ENCODE measurements at regions not wholly inside any gene's neighbourhood (a gene's known extent, or its start where the extent isn't known, plus 50 kb on each side); places are given as distances from the start of the nearest gene placed in this dataset.

DNA sequence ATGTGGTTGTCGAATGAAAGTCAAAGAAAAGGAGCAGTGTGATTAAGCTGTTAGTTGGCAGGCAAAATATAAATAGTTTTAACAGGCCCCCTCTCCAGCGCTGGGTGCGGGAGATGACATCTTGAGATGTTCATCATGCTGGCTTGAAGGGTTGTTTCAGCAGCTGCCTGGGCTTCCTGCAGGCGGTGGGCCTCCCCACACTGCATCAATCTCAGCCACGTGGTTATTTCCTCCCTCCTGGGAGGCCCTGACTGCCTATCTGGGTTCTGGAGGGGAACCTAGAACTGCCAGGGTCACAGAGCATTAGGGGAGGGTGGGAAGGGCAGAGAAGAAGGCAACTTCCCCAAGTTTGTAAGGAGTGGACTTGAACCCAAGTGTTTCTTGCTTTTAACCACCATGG, 173.3 kb upstream of the SYT13 start:
- H3K36me3 ChIP-seq (replicated peaks; ENCODE audit: control insufficient read depth, insufficient read depth, low read length): no peaks in the 10 kb centered on the region
- no peak for DNase-seq
- no peaks in the 10 kb centered on the region for H3K27me3 ChIP-seq (ENCODE audit: control insufficient read depth, insufficient read depth, low read length)

DNA sequence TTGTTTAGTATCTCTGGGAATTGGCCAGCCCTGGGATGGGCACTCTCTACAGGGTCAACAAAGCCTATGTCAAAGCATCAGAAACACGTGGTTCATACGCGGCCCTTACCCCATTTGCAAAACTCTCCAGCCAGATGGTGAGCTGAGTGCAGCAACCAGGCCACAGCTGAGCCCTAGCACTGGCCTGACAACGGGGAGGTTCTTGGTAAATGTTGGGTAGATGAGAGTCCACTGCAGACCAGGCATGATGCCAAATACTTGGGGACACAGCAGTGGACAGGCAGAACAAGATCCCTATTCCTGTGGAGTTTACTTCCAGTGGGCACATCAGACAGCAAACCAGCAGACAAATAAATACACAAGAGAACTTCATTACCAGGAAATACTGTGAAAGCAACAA, 172.1 kb upstream of the SYT13 start:
- Histone ChIP-seq H3K36me3 (replicated peaks; ENCODE audit: control insufficient read depth, insufficient read depth, low read length) (no peaks in the 10 kb centered on the region), H3K4me3 (ENCODE audit: insufficient read depth, low read depth, low read length) (no peak overlapping the region), H3K27me3 (ENCODE audit: control insufficient read depth, insufficient read depth, low read length) (no peaks in the 10 kb centered on the region)
- DNase-seq: no peak

More for the DNA sequence above, 173.3 kb upstream of the SYT13 start:
- no peak overlapping the region for H3K4me3 ChIP-seq (ENCODE audit: insufficient read depth, low read depth, low read length)

DNA sequence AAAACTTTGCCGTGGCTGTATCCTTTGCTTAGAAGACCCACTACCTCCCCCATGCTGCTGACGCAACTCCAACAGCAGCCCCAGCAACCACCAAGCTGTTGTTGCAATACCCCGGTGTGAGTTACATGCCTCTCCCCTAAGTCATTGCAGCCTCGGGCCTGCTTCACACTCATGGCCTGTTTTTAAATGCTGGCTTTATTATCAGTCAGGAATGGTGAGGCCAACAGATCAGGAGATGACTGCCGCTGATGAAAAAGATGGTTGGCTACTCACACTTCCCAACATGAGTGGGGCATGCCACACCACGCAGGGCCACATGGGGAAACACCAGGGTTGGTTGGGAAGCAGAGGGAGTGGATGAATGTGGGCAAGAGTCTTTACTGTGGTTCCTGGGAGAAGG, 171.5 kb upstream of the SYT13 start:
- no peaks in the 10 kb centered on the region for H3K27me3 ChIP-seq (ENCODE audit: control insufficient read depth, insufficient read depth, low read length)
- DNase-seq: no peak
- no peaks in the 10 kb centered on the region for H3K36me3 ChIP-seq (replicated peaks; ENCODE audit: control insufficient read depth, insufficient read depth, low read length)
- H3K4me3 ChIP-seq (ENCODE audit: insufficient read depth, low read depth, low read length): no peak overlapping the region

DNA sequence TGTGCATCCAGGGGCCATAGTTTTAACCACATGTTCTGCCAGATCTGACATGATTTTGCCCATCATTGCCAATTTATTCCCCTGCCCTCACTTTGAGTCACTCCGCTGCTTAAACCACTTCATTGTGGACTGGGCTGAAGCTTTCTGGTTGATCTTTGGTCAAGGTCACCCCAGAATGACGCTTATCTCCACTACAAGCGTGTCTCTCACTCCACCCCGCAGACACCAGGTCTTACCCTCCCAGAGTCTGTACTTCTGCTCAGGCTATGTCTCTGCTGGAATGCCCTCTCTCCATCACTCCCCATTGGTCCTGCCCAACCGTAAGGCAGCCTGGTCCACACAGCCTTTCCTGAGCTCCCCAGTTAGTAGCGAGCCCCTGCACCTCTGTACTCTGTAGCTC, 170.5 kb upstream of the SYT13 start:
- no peak for DNase-seq
- Histone ChIP-seq H3K27me3 (ENCODE audit: control insufficient read depth, insufficient read depth, low read length) (no peaks in the 10 kb centered on the region), H3K4me3 (ENCODE audit: insufficient read depth, low read depth, low read length) (no peak overlapping the region), H3K36me3 (replicated peaks; ENCODE audit: control insufficient read depth, insufficient read depth, low read length) (no peaks in the 10 kb centered on the region)

DNA sequence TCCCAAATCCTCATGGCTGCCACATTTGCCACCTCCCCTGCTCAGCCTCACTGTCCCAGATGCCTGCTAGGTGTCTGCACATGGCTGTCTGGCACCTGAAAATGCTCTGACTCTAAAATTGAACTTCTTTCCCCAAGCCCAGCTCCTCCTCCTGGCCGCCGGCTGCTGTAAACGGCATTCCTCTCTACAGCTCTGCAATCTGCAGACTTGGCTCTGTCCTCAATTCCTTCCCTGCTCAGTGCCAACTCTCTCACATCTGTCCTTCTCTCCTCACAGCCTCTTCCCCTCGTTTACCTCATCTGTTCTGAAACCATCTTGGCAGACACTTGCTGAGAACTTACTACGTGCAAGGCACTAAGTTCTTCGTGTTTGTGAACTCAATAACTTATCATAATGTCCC, 169.4 kb upstream of the SYT13 start:
- H3K36me3 ChIP-seq (replicated peaks; ENCODE audit: control insufficient read depth, insufficient read depth, low read length): no peaks in the 10 kb centered on the region
- no peaks in the 10 kb centered on the region for H3K27me3 ChIP-seq (ENCODE audit: control insufficient read depth, insufficient read depth, low read length)
- no peak for DNase-seq
- no peak overlapping the region for H3K4me3 ChIP-seq (ENCODE audit: insufficient read depth, low read depth, low read length)

DNA sequence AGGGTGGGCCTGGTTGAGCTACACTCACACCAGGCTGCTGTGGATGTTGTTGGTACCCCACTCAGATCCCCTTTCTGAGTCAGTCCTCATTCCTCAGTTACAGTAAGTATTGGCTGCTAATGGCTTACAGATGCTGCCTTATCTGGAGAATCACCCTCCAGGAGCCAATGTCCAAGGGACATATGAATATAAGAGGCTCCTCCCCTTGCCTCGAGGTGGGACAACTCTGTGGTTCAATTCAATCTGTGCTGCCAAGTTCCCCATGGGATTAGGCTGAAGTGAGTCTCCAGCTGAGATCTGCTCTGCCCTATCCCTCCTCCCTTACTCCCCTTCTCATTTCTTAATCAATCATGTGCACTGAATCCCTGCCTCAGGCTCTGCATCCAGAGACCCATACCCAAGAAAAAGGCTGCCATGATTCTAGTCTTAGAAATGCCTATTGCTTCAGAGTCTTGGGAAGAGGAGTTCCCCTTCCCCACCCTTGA, 168.8 kb upstream of the SYT13 start:
- Histone ChIP-seq H3K27me3 (ENCODE audit: control insufficient read depth, insufficient read depth, low read length) (no peaks in the 10 kb centered on the region), H3K4me3 (ENCODE audit: insufficient read depth, low read depth, low read length) (no peak overlapping the region), H3K36me3 (replicated peaks; ENCODE audit: control insufficient read depth, insufficient read depth, low read length) (no peaks in the 10 kb centered on the region)
- DNase-seq: no peak

DNA sequence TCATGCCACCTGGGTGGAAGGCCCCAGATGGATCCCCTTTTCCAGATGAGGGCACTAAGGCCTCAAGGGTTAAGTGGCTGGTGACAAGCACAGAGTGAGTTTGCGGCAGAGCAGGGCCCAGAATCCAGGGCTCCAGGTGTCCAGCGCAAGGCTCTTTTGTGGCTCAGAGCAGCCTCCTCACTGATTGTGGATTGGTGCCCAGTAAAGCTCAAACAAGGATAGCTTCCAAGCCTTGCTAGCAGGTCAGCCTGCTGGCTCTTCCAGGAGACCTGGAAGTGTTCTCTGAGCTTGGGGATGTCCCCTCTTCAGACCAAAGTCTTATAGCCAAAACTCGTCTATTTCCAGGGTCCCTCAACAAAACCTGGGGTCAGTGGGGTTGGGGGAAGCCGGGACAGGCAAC, 167.6 kb upstream of the SYT13 start:
- Histone ChIP-seq H3K27me3 (ENCODE audit: control insufficient read depth, insufficient read depth, low read length) (no peaks in the 10 kb centered on the region), H3K4me3 (ENCODE audit: insufficient read depth, low read depth, low read length) (no peak overlapping the region), H3K36me3 (replicated peaks; ENCODE audit: control insufficient read depth, insufficient read depth, low read length) (no peaks in the 10 kb centered on the region)
- no peak for DNase-seq

DNA sequence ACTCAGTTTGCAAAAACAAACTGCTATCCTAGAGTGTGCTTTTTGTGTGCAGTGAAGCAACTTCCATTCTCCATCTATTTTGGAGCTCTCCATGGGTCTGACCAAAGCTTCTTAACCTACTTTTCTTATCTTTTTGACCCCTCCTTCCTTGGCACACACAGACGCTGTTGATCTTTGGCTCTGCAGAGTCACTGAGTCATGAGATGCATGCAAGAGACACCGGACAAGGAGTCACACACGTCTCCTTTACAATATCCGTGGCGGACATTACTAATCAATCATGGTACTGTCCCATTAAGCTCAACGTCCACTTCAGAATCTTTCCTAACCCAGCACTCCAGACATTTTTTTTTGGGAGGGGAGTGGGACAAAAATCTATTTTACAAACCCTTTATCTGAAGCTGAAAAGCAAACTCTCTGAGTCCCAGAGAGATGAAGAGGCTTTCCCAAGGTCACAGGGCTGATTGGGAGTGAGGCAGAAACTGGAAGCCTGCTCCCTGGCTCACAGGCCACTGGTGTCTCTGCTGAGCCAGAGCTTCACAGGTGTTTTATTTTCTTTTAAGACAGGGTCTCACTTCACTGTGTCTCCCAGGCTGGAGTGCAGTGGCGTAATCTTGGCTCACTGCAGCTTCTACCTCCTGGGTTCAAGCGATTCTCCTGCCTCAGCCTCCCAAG, 165.8 kb upstream of the SYT13 start:
- Histone ChIP-seq H3K36me3 (replicated peaks; ENCODE audit: control insufficient read depth, insufficient read depth, low read length) (no peaks in the 10 kb centered on the region), H3K4me3 (ENCODE audit: insufficient read depth, low read depth, low read length) (no peak overlapping the region), H3K27me3 (ENCODE audit: control insufficient read depth, insufficient read depth, low read length) (no peaks in the 10 kb centered on the region)
- DNase-seq: no peak

DNA sequence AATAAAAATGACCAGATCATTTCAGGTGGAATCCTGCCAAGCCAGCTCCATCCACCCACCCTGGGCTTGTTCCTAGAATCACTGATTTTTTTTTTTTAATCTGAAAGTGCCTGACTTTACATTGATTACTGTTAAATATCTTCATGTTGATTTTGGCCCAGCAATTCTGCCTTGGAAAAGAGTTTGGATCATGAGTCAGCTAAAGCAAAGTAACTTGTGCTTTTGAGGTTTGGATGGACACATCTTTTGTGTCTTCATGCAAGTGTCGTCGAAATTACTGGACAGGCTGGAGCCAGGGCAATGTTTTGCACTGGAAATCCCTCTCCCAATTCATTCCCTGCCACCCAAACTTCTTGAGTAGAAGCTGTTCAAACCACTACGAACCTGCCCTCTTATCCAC, 164.0 kb upstream of the SYT13 start:
- no peak overlapping the region for H3K4me3 ChIP-seq (ENCODE audit: insufficient read depth, low read depth, low read length)
- no peak for DNase-seq
- H3K27me3 ChIP-seq (ENCODE audit: control insufficient read depth, insufficient read depth, low read length): no peaks in the 10 kb centered on the region
- no peaks in the 10 kb centered on the region for H3K36me3 ChIP-seq (replicated peaks; ENCODE audit: control insufficient read depth, insufficient read depth, low read length)

DNA sequence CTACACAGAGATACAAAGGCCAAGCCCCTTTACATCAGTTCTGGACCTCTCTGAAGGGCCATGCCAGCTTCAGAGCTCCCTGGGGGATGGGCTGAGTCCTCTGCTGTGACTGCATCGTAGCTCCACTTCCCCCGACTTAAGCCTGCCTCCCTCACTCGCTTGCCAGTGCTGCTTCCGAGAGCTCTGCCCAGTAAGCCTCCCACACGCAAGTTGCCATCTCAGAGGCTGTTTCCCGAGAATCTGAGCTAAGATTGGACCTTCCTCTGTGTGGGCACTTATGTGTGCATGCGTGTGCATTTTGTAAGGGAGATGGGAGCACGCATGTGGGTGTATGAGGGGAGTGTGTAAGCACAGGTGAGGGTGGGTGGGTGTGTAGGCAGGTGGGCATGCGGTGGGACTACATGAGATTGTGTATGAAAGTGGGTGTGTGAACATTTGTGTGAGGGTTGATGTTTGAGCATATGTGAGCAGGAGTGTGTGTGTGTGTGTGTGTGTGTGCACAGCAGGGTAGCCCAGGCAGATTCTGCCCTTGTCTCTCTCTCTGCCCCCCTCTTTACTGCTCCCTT, 163.0 kb upstream of the SYT13 start:
- DNase-seq: no peak
- no peaks in the 10 kb centered on the region for H3K27me3 ChIP-seq (ENCODE audit: control insufficient read depth, insufficient read depth, low read length)
- H3K36me3 ChIP-seq (replicated peaks; ENCODE audit: control insufficient read depth, insufficient read depth, low read length): no peaks in the 10 kb centered on the region
- no peak overlapping the region for H3K4me3 ChIP-seq (ENCODE audit: insufficient read depth, low read depth, low read length)

DNA sequence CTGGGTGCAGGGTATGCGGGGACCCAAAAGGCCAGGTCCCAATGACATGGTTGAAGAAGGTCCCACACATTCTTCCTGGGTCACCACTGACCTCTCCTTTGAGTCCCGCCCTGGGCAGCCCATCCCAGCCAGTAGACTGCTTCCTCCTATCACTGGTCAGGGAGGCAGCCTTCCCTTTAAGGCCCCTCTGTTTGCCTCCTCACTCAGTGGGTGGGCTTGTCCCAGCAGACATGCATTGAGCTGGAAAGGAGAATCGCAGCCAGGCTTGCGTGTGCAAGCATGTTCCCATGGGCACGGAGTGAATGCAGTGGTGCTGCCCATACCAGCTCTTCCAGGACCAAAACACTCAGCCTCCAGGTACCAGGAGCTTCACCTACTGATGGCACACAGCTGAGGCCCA, 162.4 kb upstream of the SYT13 start:
- no peaks in the 10 kb centered on the region for H3K27me3 ChIP-seq (ENCODE audit: control insufficient read depth, insufficient read depth, low read length)
- no peak overlapping the region for H3K4me3 ChIP-seq (ENCODE audit: insufficient read depth, low read depth, low read length)
- no peak for DNase-seq
- H3K36me3 ChIP-seq (replicated peaks; ENCODE audit: control insufficient read depth, insufficient read depth, low read length): no peaks in the 10 kb centered on the region

DNA sequence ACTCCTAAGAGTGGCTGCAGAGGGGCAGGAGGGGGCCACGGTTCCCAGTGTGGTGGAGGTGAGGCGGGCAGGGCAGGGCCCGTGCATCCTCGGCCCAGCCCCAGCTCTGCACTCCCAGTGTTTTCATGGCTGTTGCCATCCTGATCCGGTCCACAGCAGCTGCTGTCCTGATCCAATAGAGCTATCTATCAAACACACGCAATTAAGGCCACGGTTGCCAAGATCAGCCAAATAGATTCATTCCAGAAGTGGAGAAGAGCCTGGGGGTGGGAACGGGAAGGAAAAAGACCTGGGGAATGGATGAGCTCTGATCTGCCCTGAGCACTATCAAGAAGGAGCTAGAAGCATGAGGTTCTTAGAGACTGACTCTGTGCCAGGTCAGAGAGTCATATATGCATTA, 160.9 kb upstream of the SYT13 start:
- Histone ChIP-seq H3K4me3 (ENCODE audit: insufficient read depth, low read depth, low read length) (no peak overlapping the region), H3K36me3 (replicated peaks; ENCODE audit: control insufficient read depth, insufficient read depth, low read length) (no peaks in the 10 kb centered on the region), H3K27me3 (ENCODE audit: control insufficient read depth, insufficient read depth, low read length) (no peaks in the 10 kb centered on the region)
- DNase-seq: no peak

DNA sequence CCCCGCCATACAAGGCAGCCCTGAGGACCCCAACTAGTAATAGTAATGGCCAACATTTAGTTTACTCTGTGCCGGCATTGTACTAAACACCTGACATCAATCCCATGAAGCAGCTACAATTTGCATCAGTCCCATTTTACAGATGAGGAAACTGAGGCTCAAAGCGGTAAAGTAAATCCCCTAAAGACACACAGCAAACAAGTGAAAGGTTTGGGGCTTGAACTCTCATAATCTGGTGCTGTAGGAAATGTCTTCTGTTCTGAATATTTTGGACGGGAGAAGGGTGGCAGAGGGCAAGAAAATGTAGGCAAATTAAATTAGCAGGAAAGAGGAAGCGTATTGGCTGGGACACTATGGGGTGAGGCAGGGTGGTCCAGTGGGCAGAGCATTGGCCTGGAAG, 160.3 kb upstream of the SYT13 start:
- no peak for DNase-seq
- H3K27me3 ChIP-seq (ENCODE audit: control insufficient read depth, insufficient read depth, low read length): no peaks in the 10 kb centered on the region
- no peaks in the 10 kb centered on the region for H3K36me3 ChIP-seq (replicated peaks; ENCODE audit: control insufficient read depth, insufficient read depth, low read length)
- no peak overlapping the region for H3K4me3 ChIP-seq (ENCODE audit: insufficient read depth, low read depth, low read length)

DNA sequence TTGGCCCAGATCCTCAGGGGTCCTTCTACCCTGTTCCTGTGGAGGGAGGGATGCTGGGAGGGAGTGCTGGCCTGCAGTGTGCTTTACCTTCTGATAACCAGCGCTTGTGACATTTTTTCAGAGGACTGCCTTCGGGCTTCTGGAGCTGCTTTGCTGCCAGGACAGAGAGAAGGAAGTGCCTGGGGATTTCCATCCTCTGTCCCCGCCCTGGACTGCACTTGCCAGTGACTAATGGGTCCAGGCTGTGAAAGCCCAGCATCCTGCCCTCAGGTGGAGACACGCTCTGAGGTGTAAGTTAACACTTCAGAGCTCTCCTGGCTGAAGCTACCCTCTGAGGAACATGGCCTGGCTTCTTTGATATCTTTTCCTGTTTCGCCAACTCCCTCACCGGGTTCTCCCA, 158.7 kb upstream of the SYT13 start:
- Histone ChIP-seq H3K27me3 (ENCODE audit: control insufficient read depth, insufficient read depth, low read length) (no peaks in the 10 kb centered on the region), H3K36me3 (replicated peaks; ENCODE audit: control insufficient read depth, insufficient read depth, low read length) (no peaks in the 10 kb centered on the region), H3K4me3 (ENCODE audit: insufficient read depth, low read depth, low read length) (no peak overlapping the region)
- peak; percentile 45 for DNase-seq

DNA sequence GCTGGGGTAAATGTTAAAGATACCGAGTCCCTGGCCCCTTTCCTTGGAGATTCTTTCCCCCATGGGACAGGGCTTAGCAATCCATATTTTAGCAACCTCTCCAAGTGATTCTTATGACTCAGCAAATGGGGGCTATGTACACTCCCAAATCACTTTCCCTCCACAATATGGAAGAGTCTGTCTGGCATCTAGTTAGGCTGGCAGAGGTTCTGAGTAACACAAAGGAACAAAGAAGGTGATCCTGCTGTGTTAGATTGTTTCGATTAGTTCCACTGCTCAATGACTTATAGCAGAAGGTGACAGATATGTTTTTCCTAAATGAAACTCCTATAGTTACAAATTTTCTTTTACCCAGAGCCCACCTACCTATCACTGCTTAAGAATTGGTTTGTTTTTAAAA, 154.0 kb upstream of the SYT13 start:
- Histone ChIP-seq H3K27me3 (ENCODE audit: control insufficient read depth, insufficient read depth, low read length) (no peaks in the 10 kb centered on the region), H3K36me3 (replicated peaks; ENCODE audit: control insufficient read depth, insufficient read depth, low read length) (no peaks in the 10 kb centered on the region), H3K4me3 (ENCODE audit: insufficient read depth, low read depth, low read length) (no peak overlapping the region)
- DNase-seq: no peak

DNA sequence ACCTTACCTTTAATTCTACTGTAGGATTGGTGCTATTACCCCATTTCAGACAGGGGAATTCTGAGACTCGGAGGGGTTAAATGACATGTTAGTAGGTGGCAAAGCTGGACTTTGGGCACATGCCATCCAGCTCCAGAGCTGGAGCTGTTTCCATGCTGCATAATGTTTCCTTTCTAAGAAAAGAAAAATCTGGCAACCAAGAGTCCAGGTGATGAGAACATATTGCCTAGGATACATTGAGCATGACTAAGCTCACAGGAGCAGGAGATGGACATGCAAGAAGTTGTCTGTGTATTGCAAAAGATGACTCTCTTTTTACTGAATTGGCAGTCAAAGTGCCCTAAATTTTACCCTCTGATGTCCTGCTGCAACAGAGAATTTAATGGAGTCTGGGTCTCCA, 150.8 kb upstream of the SYT13 start:
- Histone ChIP-seq H3K4me3 (ENCODE audit: insufficient read depth, low read depth, low read length) (no peak overlapping the region), H3K36me3 (replicated peaks; ENCODE audit: control insufficient read depth, insufficient read depth, low read length) (no peaks in the 10 kb centered on the region), H3K27me3 (ENCODE audit: control insufficient read depth, insufficient read depth, low read length) (no peaks in the 10 kb centered on the region)
- no peak for DNase-seq
